Stomach (tissue), 8 donors: ENCODE measurements at regions not wholly inside any gene's neighbourhood (a gene's known extent, or its start where the extent isn't known, plus 50 kb on each side); places are given as distances from the start of the nearest gene placed in this dataset.
A peak's percentile ranks its signal among the peaks of the same experiment; 100 is the strongest.

ENCODE experiments used
- DNase-seq, 2 donors: peaks; one replicate each; pipeline versions ENCODE4 v3.0.0 to v3.0.0-alpha.2; 2013 to 2019
- H3K27ac ChIP-seq, 5 donors: fragments of 200-600 bp in 4 of 5; sonication (generic) in 4 of 5; one replicate each; pipeline ENCODE4 v1.5.1; 2013 to 2019; ENCODE audit warnings: mild to moderate bottlenecking in 1 of 5, moderate library complexity in 1 of 5
- H3K27me3 ChIP-seq, 3 donors: fragments of 200-600 bp; sonication (generic); one replicate each; pipeline ENCODE4 v1.5.1; 2017 to 2019; ENCODE audit warnings: mixed run types in 1 of 3
- H3K36me3 ChIP-seq, 4 donors: fragments of 200-600 bp; sonication (generic); 1 replicate in 3 of 4; 2 replicates in 1 of 4; pipeline ENCODE4 v1.5.1; 2016 to 2019
- H3K4me1 ChIP-seq, 4 donors: fragments of 200-600 bp; sonication (generic); one replicate each; pipeline ENCODE4 v1.5.1; 2016 to 2019
- H3K4me3 ChIP-seq, 4 donors: fragments of 200-600 bp; sonication (generic) in 3 of 4; one replicate each; pipeline ENCODE4 v1.5.1; 2016 to 2019; ENCODE audit warnings: mild to moderate bottlenecking in 1 of 4
- H3K9me3 ChIP-seq, 4 donors: fragments of 200-600 bp; sonication (generic); one replicate each; pipeline ENCODE4 v1.5.1; 2016 to 2019
- EP300 ChIP-seq: sonication (generic); formaldehyde crosslinking; IDR thresholded peaks from one replicate; pipeline ENCODE4 v1.6.1; 2017; ENCODE audit warnings: antibody characterized with exemption
- POLR2A ChIP-seq, 4 donors: fragments of 450-650 bp; IDR thresholded peaks; one replicate each; pipeline ENCODE4 v1.6.1; 2016; ENCODE audit warnings: antibody characterized with exemption in 4 of 4, control low read depth in 2 of 4, mild to moderate bottlenecking in 1 of 4, moderate library complexity in 1 of 4
- POLR2AphosphoS5 ChIP-seq, 3 donors: sonication (generic); formaldehyde crosslinking; IDR thresholded peaks; one replicate each; pipeline ENCODE4 v1.6.1; 2016; ENCODE audit warnings: antibody characterized with exemption in 3 of 3
- WGBS, 5 donors: extraction: QIAGEN DNeasy Blood & Tissue Kit in 3 of 5; methylation state at CpG; one replicate each; pipeline versions ENCODE4 v1.1.5 to v1.1.7; 2013 to 2018; 5-methylcytosine and 5-hydroxymethylcytosine counted together
- intact Hi-C: fragments of 100-400 bp; cut with DNase I; formaldehyde crosslinking; loops from one replicate; pipeline ENCODE4 v1.15.1; 2023; ENCODE audit warnings: low total_unique reads
- TF ChIP-seq, protein P1 (sequence below), 7 experiments: fragments of 450-650 bp in 4 of 7; fragments of 200-600 bp in 3 of 7; sonication (generic) in 3 of 7; IDR thresholded peaks; one replicate each; pipeline ENCODE4 v1.5.1; 2016 to 2019; ENCODE audit warnings: antibody characterized with exemption in 7 of 7, control low read depth in 2 of 7, mild to moderate bottlenecking in 1 of 7
- donor health status: healthy with polysubstance abuse.
- donor health status: Bipolar disorder and iron deficiency.
- donor health status: healthy.

DNA sequence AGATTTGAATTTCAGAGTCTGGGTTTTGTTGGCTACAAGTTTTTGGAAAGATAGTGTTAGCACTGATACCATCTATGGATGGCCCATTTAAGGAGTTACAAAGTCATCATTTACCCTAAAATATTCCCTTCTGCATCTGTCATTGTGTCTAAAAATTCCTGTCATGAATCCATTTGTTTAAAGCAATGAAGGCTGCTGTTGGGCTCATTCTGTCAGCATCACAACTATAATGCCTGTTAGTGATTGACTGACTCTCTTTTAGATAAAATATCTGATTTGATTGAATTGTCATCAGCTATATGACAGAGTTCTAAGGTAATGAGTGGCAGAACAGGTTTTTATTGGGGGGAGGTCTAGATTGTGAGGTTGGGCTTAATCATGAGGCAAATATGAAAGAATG, 167.6 kb upstream of the IMPG1 start:
- H3K9me3 ChIP-seq = peaks cover 0 to 10% (median 2%) of the 10 kb centered on the region in 4 donors
- no peak for DNase-seq
- no peaks in the 10 kb centered on the region for H3K27me3 ChIP-seq
- H3K36me3 ChIP-seq = no peaks in the 10 kb centered on the region
- intact Hi-C loops = no loop called here
- TF ChIP-seq, protein P1, sequence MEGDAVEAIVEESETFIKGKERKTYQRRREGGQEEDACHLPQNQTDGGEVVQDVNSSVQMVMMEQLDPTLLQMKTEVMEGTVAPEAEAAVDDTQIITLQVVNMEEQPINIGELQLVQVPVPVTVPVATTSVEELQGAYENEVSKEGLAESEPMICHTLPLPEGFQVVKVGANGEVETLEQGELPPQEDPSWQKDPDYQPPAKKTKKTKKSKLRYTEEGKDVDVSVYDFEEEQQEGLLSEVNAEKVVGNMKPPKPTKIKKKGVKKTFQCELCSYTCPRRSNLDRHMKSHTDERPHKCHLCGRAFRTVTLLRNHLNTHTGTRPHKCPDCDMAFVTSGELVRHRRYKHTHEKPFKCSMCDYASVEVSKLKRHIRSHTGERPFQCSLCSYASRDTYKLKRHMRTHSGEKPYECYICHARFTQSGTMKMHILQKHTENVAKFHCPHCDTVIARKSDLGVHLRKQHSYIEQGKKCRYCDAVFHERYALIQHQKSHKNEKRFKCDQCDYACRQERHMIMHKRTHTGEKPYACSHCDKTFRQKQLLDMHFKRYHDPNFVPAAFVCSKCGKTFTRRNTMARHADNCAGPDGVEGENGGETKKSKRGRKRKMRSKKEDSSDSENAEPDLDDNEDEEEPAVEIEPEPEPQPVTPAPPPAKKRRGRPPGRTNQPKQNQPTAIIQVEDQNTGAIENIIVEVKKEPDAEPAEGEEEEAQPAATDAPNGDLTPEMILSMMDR (IDR thresholded peaks at IDR 0.05) = no peak
- TF ChIP-seq EP300 (no peak), POLR2A (IDR thresholded peaks at IDR 0.05) (no peak), POLR2AphosphoS5 (IDR thresholded peaks at IDR 0.05) (no peak)
- no peak overlapping the region for H3K4me3 ChIP-seq
- no peaks in the 10 kb centered on the region for H3K4me1 ChIP-seq
- H3K27ac ChIP-seq = no peak overlapping the region

DNA sequence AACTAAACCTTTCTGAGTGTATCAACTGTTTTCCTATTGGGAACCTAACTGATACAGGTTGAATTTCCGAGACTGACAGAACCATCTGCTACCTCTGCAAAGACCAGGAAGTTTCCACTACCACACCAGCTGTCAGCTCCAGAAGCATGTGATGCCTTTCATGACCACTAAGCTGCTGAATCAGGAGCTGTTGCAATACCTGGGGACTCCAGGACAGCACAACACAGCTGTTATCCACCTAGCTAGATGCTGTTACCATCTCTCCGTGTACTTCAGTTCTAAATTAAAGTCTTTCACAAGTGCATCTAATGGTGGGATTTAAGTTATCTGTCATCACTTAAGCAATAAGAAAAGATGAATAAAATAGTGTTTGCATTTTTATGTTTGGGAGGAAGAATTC, 158.2 kb upstream of the IMPG1 start:
- Histone ChIP-seq H3K9me3 (no peaks in the 10 kb centered on the region), H3K4me3 (no peak overlapping the region), H3K27me3 (no peaks in the 10 kb centered on the region), H3K27ac (no peak overlapping the region), H3K36me3 (no peaks in the 10 kb centered on the region), H3K4me1 (no peaks in the 10 kb centered on the region)
- 57 to 78% (median 72%) methylated on average over 2 of the region's 2 CpGs for WGBS, 5 donors
- intact Hi-C loops = no loop called here
- peak in 1 of 2 donors; percentile 54 for DNase-seq
- no peak for TF ChIP-seq POLR2A (IDR thresholded peaks at IDR 0.05)
- TF ChIP-seq POLR2AphosphoS5 (IDR thresholded peaks at IDR 0.05) = no peak
- TF ChIP-seq EP300 = no peak
- TF ChIP-seq, protein P1 (IDR thresholded peaks at IDR 0.05) = no peak

DNA sequence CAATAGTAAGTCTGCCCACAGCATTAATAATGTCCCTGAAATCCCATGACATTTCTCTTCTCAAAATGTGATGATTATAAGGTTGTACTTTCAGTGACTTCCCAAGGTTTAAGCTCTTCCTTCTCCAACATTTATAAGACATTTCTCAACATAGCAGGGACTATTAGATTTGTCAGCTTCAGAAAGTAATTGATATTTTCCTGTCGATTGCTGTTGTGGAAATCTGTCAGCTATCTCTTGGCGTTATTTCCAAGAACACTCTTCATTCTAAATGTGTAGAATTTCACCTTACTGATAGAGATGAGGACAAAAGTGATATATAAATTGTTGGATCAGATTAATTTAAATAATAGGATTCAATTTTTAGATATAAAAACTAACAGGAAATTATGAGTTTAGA, 149.7 kb upstream of the IMPG1 start:
- TF ChIP-seq, protein P1 (IDR thresholded peaks at IDR 0.05) = no peak
- TF ChIP-seq POLR2AphosphoS5 (IDR thresholded peaks at IDR 0.05) (no peak), EP300 (no peak), POLR2A (IDR thresholded peaks at IDR 0.05) (no peak)
- intact Hi-C loops = no loop called here
- no peaks in the 10 kb centered on the region for H3K36me3 ChIP-seq
- H3K4me1 ChIP-seq = no peaks in the 10 kb centered on the region
- no peak overlapping the region for H3K27ac ChIP-seq
- no peaks in the 10 kb centered on the region for H3K9me3 ChIP-seq
- H3K27me3 ChIP-seq = no peaks in the 10 kb centered on the region
- H3K4me3 ChIP-seq = no peak overlapping the region
- WGBS, 5 donors = 65 to 82% (median 79%) methylated on average over 2 of the region's 2 CpGs
- no peak for DNase-seq

DNA sequence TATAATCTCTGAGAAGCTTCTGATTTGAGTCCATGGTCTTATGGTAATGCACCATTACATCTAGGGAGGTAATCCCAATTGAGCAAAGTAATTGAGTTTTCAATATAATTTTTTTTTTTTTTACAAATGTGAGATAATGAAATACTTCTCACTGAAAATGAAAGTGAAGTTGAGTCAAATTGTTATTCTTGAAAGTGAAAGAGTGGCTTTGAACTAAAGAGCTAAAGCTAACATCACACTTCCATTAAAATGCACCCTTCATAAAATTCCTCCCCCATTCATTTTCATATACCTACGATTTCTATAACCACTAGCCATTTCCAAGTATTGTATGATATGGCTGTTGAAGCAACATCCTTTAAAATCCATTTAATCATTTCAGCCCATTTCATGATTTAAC, 149.1 kb upstream of the IMPG1 start:
- no peaks in the 10 kb centered on the region for H3K9me3 ChIP-seq
- intact Hi-C loops = no loop called here
- TF ChIP-seq, protein P1 (IDR thresholded peaks at IDR 0.05) = no peak
- TF ChIP-seq POLR2A (IDR thresholded peaks at IDR 0.05) (no peak), EP300 (no peak), POLR2AphosphoS5 (IDR thresholded peaks at IDR 0.05) (no peak)
- DNase-seq = no peak
- WGBS, 5 donors = 60 to 81% (median 77%) methylated on average over 1 of the region's 1 CpG
- H3K4me3 ChIP-seq = no peak overlapping the region
- no peaks in the 10 kb centered on the region for H3K36me3 ChIP-seq
- no peaks in the 10 kb centered on the region for H3K4me1 ChIP-seq
- H3K27me3 ChIP-seq = no peaks in the 10 kb centered on the region
- no peak overlapping the region for H3K27ac ChIP-seq
